GM19099 (cell line): ENCODE measurements at regions not wholly inside any gene's neighbourhood (a gene's known extent, or its start where the extent isn't known, plus 50 kb on each side); places are given as distances from the start of the nearest gene placed in this dataset.

Source experiments
- POLR2A ChIP-seq: IDR thresholded peaks from 3 replicates; pipeline ENCODE4 v1.6.1; 2011; ENCODE audit warnings: low read depth; ENCODE audit not compliant: insufficient read length; ENCODE audit errors: extremely low read depth

- TF ChIP-seq POLR2A = no peak
These were observed 383.1 kb upstream of the HTR2A start for GRCh38 chr13:47279920-47280319.

- TF ChIP-seq POLR2A = no peak
These were observed 380.9 kb upstream of the HTR2A start for GRCh38 chr13:47277774-47278173.

- TF ChIP-seq POLR2A = no peak
These were observed 371.4 kb upstream of the HTR2A start for GRCh38 chr13:47268270-47268669.

GRCh38 chr13:47258384-47258783, 361.5 kb upstream of the HTR2A start:
- no peak for TF ChIP-seq POLR2A

GRCh38 chr13:47256618-47257017, 359.8 kb upstream of the HTR2A start:
- no peak for TF ChIP-seq POLR2A

- no peak for TF ChIP-seq POLR2A
These were observed 355.8 kb upstream of the HTR2A start for GRCh38 chr13:47252627-47253026.

GRCh38 chr13:47251771-47252170, 354.9 kb upstream of the HTR2A start:
- no peak for TF ChIP-seq POLR2A

- TF ChIP-seq POLR2A = no peak
These were observed 353.3 kb upstream of the HTR2A start for GRCh38 chr13:47250146-47250545.

- TF ChIP-seq POLR2A = no peak
These were observed 352.4 kb upstream of the HTR2A start for GRCh38 chr13:47249266-47249665.

GRCh38 chr13:47241446-47241845, 344.6 kb upstream of the HTR2A start:
- TF ChIP-seq POLR2A = no peak

- TF ChIP-seq POLR2A = no peak
These were observed 342.2 kb upstream of the HTR2A start for GRCh38 chr13:47239025-47239424.

- TF ChIP-seq POLR2A = no peak
These were observed 340.7 kb upstream of the HTR2A start for GRCh38 chr13:47237571-47237970.

- TF ChIP-seq POLR2A = no peak
These were observed 336.9 kb upstream of the HTR2A start for GRCh38 chr13:47233734-47234133.

- TF ChIP-seq POLR2A = no peak
These were observed 335.7 kb upstream of the HTR2A start for GRCh38 chr13:47232516-47232915.

- TF ChIP-seq POLR2A = no peak
These were observed 333.3 kb upstream of the HTR2A start for GRCh38 chr13:47230155-47230554.

GRCh38 chr13:47226516-47226915, 329.7 kb upstream of the HTR2A start:
- no peak for TF ChIP-seq POLR2A

GRCh38 chr13:47220453-47221140, 323.7 kb upstream of the HTR2A start:
- TF ChIP-seq POLR2A = no peak
